Mammary epithelial cell (primary cell): ENCODE measurements at regions not wholly inside any gene's neighbourhood (a gene's known extent, or its start where the extent isn't known, plus 50 kb on each side); places are given as distances from the start of the nearest gene placed in this dataset.

Experiments used
- EZH2 ChIP-seq: IDR thresholded peaks from 2 replicates; pipeline ENCODE4 v1.6.1; 2012; ENCODE audit warnings: low read length, inconsistent platforms, borderline replicate concordance
- TF ChIP-seq, protein P1 (sequence below), 2 donors: IDR thresholded peaks in 1 of 2; conservative IDR thresholded peaks in 1 of 2; 2 replicates each; pipeline ENCODE4 v1.5.1; 2011 to 2012; ENCODE audit warnings: inconsistent platforms in 2 of 2, low read length in 2 of 2, mild to moderate bottlenecking in 2 of 2, control low read depth in 1 of 2, low read depth in 1 of 2; ENCODE audit not compliant: insufficient read depth in 1 of 2; ENCODE audit errors: extremely low read depth in 1 of 2

DNA sequence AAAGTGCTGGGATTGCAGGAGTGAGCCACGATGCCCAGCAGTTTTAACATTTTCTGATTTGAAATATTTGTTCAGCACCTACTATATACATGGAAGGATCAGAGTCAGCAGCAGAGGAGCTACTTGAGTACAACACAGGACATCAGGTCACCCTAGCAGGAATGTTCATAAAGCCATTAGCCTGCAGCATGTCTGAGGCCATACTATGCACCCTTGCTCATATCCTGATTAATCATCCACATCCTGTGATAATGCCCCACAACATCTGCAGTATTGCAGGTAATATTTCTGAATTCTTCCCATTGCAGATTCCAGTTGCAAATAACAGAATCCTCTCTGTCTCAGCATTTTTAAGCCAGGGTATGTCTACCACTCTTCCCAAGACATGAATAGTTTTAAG is 135.5 kb upstream of the PRNP start:
- TF ChIP-seq, protein P1, sequence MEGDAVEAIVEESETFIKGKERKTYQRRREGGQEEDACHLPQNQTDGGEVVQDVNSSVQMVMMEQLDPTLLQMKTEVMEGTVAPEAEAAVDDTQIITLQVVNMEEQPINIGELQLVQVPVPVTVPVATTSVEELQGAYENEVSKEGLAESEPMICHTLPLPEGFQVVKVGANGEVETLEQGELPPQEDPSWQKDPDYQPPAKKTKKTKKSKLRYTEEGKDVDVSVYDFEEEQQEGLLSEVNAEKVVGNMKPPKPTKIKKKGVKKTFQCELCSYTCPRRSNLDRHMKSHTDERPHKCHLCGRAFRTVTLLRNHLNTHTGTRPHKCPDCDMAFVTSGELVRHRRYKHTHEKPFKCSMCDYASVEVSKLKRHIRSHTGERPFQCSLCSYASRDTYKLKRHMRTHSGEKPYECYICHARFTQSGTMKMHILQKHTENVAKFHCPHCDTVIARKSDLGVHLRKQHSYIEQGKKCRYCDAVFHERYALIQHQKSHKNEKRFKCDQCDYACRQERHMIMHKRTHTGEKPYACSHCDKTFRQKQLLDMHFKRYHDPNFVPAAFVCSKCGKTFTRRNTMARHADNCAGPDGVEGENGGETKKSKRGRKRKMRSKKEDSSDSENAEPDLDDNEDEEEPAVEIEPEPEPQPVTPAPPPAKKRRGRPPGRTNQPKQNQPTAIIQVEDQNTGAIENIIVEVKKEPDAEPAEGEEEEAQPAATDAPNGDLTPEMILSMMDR (conservative IDR thresholded peaks at IDR 0.05 in 1 of 2, IDR thresholded peaks at IDR 0.05 in 1 of 2; ENCODE audit: extremely low read depth in 1 of 2, insufficient read depth in 1 of 2, low read depth in 1 of 2, low read length in 2 of 2) = no peak
- no peak for TF ChIP-seq EZH2
